ENCODE measurements at regions not wholly inside any gene's neighbourhood (a gene's known extent, or its start where the extent isn't known, plus 50 kb on each side); places are given as distances from the start of the nearest gene placed in this dataset.

- peak; percentile 89 for DNase-seq (ENCODE audit: low read depth, low spot score)
Measured at GRCh38 chr14:76551906-76552305, 176.0 kb downstream of the ESRRB start.

GRCh38 chr14:76564471-76565422 is 188.8 kb downstream of the ESRRB start:
- DNase-seq (ENCODE audit: low read depth, low spot score), result no peak

GRCh38 chr14:76566439-76566838 is 190.5 kb downstream of the ESRRB start:
- no peak for DNase-seq (ENCODE audit: low read depth, low spot score)

GRCh38 chr14:76574416-76575095 is 186.7 kb upstream of the VASH1 start:
- no peak for DNase-seq (ENCODE audit: low read depth, low spot score)

GRCh38 chr14:76575108-76575507 is 186.2 kb upstream of the VASH1 start:
- DNase-seq (ENCODE audit: low read depth, low spot score), result no peak

- DNase-seq (ENCODE audit: low read depth, low spot score), result no peak
Measured at GRCh38 chr14:76576047-76576741, 185.1 kb upstream of the VASH1 start.

- DNase-seq (ENCODE audit: low read depth, low spot score), result no peak
Measured at GRCh38 chr14:76577090-76577489, 184.2 kb upstream of the VASH1 start.

GRCh38 chr14:76577837-76578236 is 183.4 kb upstream of the VASH1 start:
- no peak for DNase-seq (ENCODE audit: low read depth, low spot score)

- no peak for DNase-seq (ENCODE audit: low read depth, low spot score)
Measured at GRCh38 chr14:76580399-76580798, 180.9 kb upstream of the VASH1 start.

- no peak for DNase-seq (ENCODE audit: low read depth, low spot score)
Measured at GRCh38 chr14:76580967-76581366, 180.3 kb upstream of the VASH1 start.

GRCh38 chr14:76581592-76581991 is 179.7 kb upstream of the VASH1 start:
- no peak for DNase-seq (ENCODE audit: low read depth, low spot score)

GRCh38 chr14:76582447-76582846 is 178.8 kb upstream of the VASH1 start:
- DNase-seq (ENCODE audit: low read depth, low spot score), result no peak

GRCh38 chr14:76583174-76583573 is 178.1 kb upstream of the VASH1 start:
- DNase-seq (ENCODE audit: low read depth, low spot score), result no peak

GRCh38 chr14:76583805-76584204 is 177.5 kb upstream of the VASH1 start:
- no peak for DNase-seq (ENCODE audit: low read depth, low spot score)

- DNase-seq (ENCODE audit: low read depth, low spot score), result no peak
Measured at GRCh38 chr14:76584271-76584702, 177.0 kb upstream of the VASH1 start.

GRCh38 chr14:76585616-76586015 is 175.7 kb upstream of the VASH1 start:
- no peak for DNase-seq (ENCODE audit: low read depth, low spot score)

GRCh38 chr14:76589246-76589645 is 172.0 kb upstream of the VASH1 start:
- DNase-seq (ENCODE audit: low read depth, low spot score), result no peak

- no peak for DNase-seq (ENCODE audit: low read depth, low spot score)
Measured at GRCh38 chr14:76591266-76591665, 170.0 kb upstream of the VASH1 start.

GRCh38 chr14:76595266-76595665 is 166.0 kb upstream of the VASH1 start:
- DNase-seq (ENCODE audit: low read depth, low spot score), result no peak

GRCh38 chr14:76597387-76597786 is 163.9 kb upstream of the VASH1 start:
- DNase-seq (ENCODE audit: low read depth, low spot score), result no peak

- no peak for DNase-seq (ENCODE audit: low read depth, low spot score)
Measured at GRCh38 chr14:76599141-76599540, 162.1 kb upstream of the VASH1 start.

Data from ELF-1 (cell line).